IMR-90 (cell line): ENCODE measurements at regions not wholly inside any gene's neighbourhood (a gene's known extent, or its start where the extent isn't known, plus 50 kb on each side); places are given as distances from the start of the nearest gene placed in this dataset.
A peak's percentile ranks its signal among the peaks of the same experiment; 100 is the strongest.

Source experiments
- ATAC-seq: fragments of 200-7000 bp; cut with Tn5 transposase; 2 replicates; pipeline ENCODE4 v1.9.1; 2020; ENCODE audit warnings: low read depth, mild to moderate bottlenecking, moderate library complexity
- BruUV-seq: library from RNA; stranded (reverse); fragments of 400-500 nt; replicated peaks from 2 replicates; lab custom pipeline; 2021; lab: Mats Ljungman, UMichigan
- CTCF ChIA-PET: fragments of 300-600 bp; formaldehyde crosslinking; extraction: SDS; loops from one replicate; lab custom pipeline; 2021; ENCODE audit warnings: antibody characterized with exemption; lab: Yijun Ruan, JAX
- POLR2A ChIA-PET: fragments of 300-600 bp; sonication (Branson Sonifier 250); formaldehyde crosslinking; loops from one replicate; lab custom pipeline; 2022; ENCODE audit warnings: antibody characterized with exemption; ENCODE audit not compliant: unreplicated experiment; lab: Charles Lee
- DNase-seq: peaks from one replicate; pipeline ENCODE4 v3.0.0; 2013
- H2AFZ ChIP-seq: replicated peaks from 2 replicates; pipeline ENCODE3; 2013; ENCODE audit warnings: low read length, mild to moderate bottlenecking; ENCODE audit not compliant: poor library complexity
- H2AK5ac ChIP-seq: 2 replicates; pipeline ENCODE4 v1.6.1; 2013; ENCODE audit warnings: low read depth, low read length, inconsistent platforms
- H2AK9ac ChIP-seq: replicated peaks from 2 replicates; pipeline ENCODE3; 2013; ENCODE audit warnings: mild to moderate bottlenecking, low read depth, low read length, moderate library complexity; ENCODE audit not compliant: poor library complexity
- H2BK120ac ChIP-seq: 2 replicates; pipeline ENCODE4 v1.6.1; 2013; ENCODE audit warnings: low read depth, low read length, inconsistent platforms
- H2BK15ac ChIP-seq: 3 replicates; pipeline ENCODE4 v1.6.1; 2013; ENCODE audit warnings: low read depth, low read length, inconsistent platforms
- H2BK20ac ChIP-seq: 2 replicates; pipeline ENCODE4 v1.6.1; 2013; ENCODE audit warnings: low read depth, mild to moderate bottlenecking, inconsistent platforms, low read length, moderate library complexity
- H2BK5ac ChIP-seq: 2 replicates; pipeline ENCODE4 v1.6.1; 2013; ENCODE audit warnings: mild to moderate bottlenecking, low read depth, low read length, inconsistent platforms; ENCODE audit not compliant: poor library complexity, severe bottlenecking
- H3K14ac ChIP-seq: replicated peaks from 2 replicates; pipeline ENCODE4 v1.6.1; 2013; ENCODE audit warnings: low read depth, low read length, inconsistent platforms
- H3K18ac ChIP-seq: 2 replicates; pipeline ENCODE4 v1.6.1; 2013; ENCODE audit warnings: low read depth, low read length, control low read depth
- H3K23ac ChIP-seq: 2 replicates; pipeline ENCODE4 v1.6.1; 2013; ENCODE audit warnings: low read depth, low read length, inconsistent platforms
- H3K27ac ChIP-seq: 2 replicates; pipeline ENCODE4 v1.5.1; 2013; ENCODE audit warnings: mild to moderate bottlenecking, control low read depth, low read length; ENCODE audit not compliant: insufficient read depth
- H3K27me3 ChIP-seq: 2 replicates; pipeline ENCODE4 v1.6.1; 2013; ENCODE audit warnings: low read length; ENCODE audit not compliant: control insufficient read depth, insufficient read depth
- H3K36me3 ChIP-seq: 2 replicates; pipeline ENCODE4 v1.6.1; 2013; ENCODE audit warnings: low read length, mixed read lengths; ENCODE audit not compliant: control insufficient read depth, insufficient read depth
- H3K4ac ChIP-seq: 2 replicates; pipeline ENCODE4 v1.6.1; 2013; ENCODE audit warnings: low read depth, low read length, inconsistent platforms
- H3K4me1 ChIP-seq: 2 replicates; pipeline ENCODE4 v1.6.1; 2013; ENCODE audit warnings: low read length, mixed read lengths; ENCODE audit not compliant: control insufficient read depth, insufficient read depth
- H3K4me2 ChIP-seq: 2 replicates; pipeline ENCODE4 v1.6.1; 2013; ENCODE audit warnings: low read depth, mild to moderate bottlenecking, control low read depth, low read length, moderate library complexity
- H3K4me3 ChIP-seq: 2 replicates; pipeline ENCODE4 v1.5.1; 2013; ENCODE audit warnings: low read depth, mild to moderate bottlenecking, control low read depth, low read length, moderate library complexity; ENCODE audit not compliant: insufficient read depth
- H3K56ac ChIP-seq: 2 replicates; pipeline ENCODE4 v1.6.1; 2013; ENCODE audit warnings: low read length, inconsistent platforms; ENCODE audit not compliant: insufficient read depth; ENCODE audit errors: extremely low read depth
- H3K79me1 ChIP-seq, 2 experiments: 2 replicates each; pipeline ENCODE4 v1.6.1; 2013; ENCODE audit warnings: low read length in 2 of 2, inconsistent platforms in 1 of 2, low read depth in 1 of 2
- H3K9ac ChIP-seq: 2 replicates; pipeline ENCODE4 v1.6.1; 2013; ENCODE audit warnings: low read depth, low read length, control low read depth
- H3K9me1 ChIP-seq: 2 replicates; pipeline ENCODE4 v1.6.1; 2013; ENCODE audit warnings: low read length, inconsistent platforms; ENCODE audit not compliant: insufficient read depth
- H3K9me3 ChIP-seq: 2 replicates; pipeline ENCODE4 v1.6.1; 2013; ENCODE audit warnings: low read length; ENCODE audit not compliant: control insufficient read depth, insufficient read depth
- H4K20me1 ChIP-seq: 2 replicates; pipeline ENCODE4 v1.6.1; 2013; ENCODE audit warnings: low read length, inconsistent platforms; ENCODE audit not compliant: insufficient read depth
- H4K5ac ChIP-seq: 2 replicates; pipeline ENCODE4 v1.6.1; 2013; ENCODE audit warnings: mild to moderate bottlenecking, low read depth, low read length, control low read depth
- H4K8ac ChIP-seq, 2 experiments: 2 replicates each; pipeline ENCODE4 v1.6.1; 2013; ENCODE audit warnings: low read depth in 2 of 2, low read length in 2 of 2, control low read depth in 1 of 2, inconsistent platforms in 1 of 2
- H4K91ac ChIP-seq: 2 replicates; pipeline ENCODE4 v1.6.1; 2013; ENCODE audit warnings: low read depth, low read length, inconsistent platforms; ENCODE audit not compliant: insufficient read depth
- MAFK ChIP-seq: IDR thresholded peaks from 2 replicates; pipeline ENCODE4 v1.6.1; 2012; ENCODE audit warnings: low read depth, low read length, improper control_type of control experiment
- RCOR1 ChIP-seq: IDR thresholded peaks from 2 replicates; pipeline ENCODE4 v1.6.1; 2012; ENCODE audit warnings: mild to moderate bottlenecking, low read length, improper control_type of control experiment; ENCODE audit not compliant: insufficient replicate concordance
- WGBS, 2 experiments: methylation state at CpG; one replicate each; pipeline versions ENCODE4 v1.1.5 to v1.1.7; 2013; ENCODE audit warnings: missing lambda C conversion rate in 2 of 2; ENCODE audit not compliant: insufficient read length in 1 of 2; ENCODE audit errors: extremely low coverage in 2 of 2; 5-methylcytosine and 5-hydroxymethylcytosine counted together
- dilution Hi-C: fragments of 300-500 bp; cut with HindIII; formaldehyde crosslinking; loops from one replicate; pipeline ENCODE4 v1.14.3; 2018; ENCODE audit warnings: low sequenced_read_pairs; ENCODE audit not compliant: unreplicated experiment
- in situ Hi-C: fragments of 300-500 bp; cut with MboI; formaldehyde crosslinking; loops from 3 replicates; pipeline ENCODE4 v1.14.3; 2019; ENCODE audit warnings: low sequenced_read_pairs, inconsistent platforms, mixed read lengths
- intact Hi-C: fragments of 100-400 bp; cut with micrococcal nuclease; formaldehyde crosslinking; loops from 2 replicates; pipeline ENCODE4 v1.10.0; 2022

DNA sequence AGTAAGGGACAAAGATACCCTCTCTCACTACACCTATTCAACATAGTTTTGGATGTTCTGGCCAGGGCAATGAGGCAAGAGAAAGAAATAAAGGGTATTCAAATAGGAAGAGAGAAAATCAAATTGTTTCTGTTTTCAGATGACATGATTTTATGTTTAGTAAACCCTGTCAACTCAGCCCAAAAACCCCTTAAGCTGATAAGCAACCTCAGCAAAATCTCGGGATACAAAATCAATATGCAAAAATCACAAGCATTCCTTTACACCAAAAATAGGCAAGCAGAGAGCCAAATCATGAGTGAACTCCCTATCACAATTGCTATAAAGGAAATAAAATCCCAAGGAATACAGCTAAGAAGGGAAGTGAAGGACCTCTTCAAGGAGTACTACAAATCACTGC is 1130.7 kb upstream of the PIK3C3 start:
- Histone ChIP-seq H4K91ac (no peak overlapping the region), H3K4ac (no peak overlapping the region), H3K4me3 (no peak overlapping the region), H3K9ac (no peak overlapping the region), H2AK5ac (no peak overlapping the region), H3K56ac (no peak overlapping the region), H2AK9ac (no peak overlapping the region), H4K5ac (no peak overlapping the region), H2BK20ac (no peak overlapping the region), H2BK120ac (no peak overlapping the region), H3K23ac (no peak overlapping the region), H2BK5ac (no peak overlapping the region), H3K18ac (no peak overlapping the region), H3K27me3 (no peaks in the 10 kb centered on the region), H4K8ac (no peak overlapping the region), H3K4me2 (no peak overlapping the region), H3K4me1 (no peaks in the 10 kb centered on the region), H4K20me1 (no peaks in the 10 kb centered on the region), H2BK15ac (no peak overlapping the region), H2AFZ (no peak overlapping the region), H3K9me3 (no peaks in the 10 kb centered on the region), H3K27ac (no peak overlapping the region), H3K36me3 (no peaks in the 10 kb centered on the region), H3K14ac (no peak overlapping the region), H3K9me1 (no peaks in the 10 kb centered on the region; the same call in 1 of the 2 replicates), H3K79me1 (no peaks in the 10 kb centered on the region)
- WGBS, 2 experiments: no CpG with 5 or more reads among the region's 1 CpG
- intact Hi-C loops (no loop called here), in situ Hi-C loops (no loop called here), dilution Hi-C loops (no loop called here)
- no peak for ATAC-seq
- BruUV-seq: no TSS peak
- ChIA-PET POLR2A (no interaction called here), CTCF (interaction anchor here (0.6 kb wide), 2 partner anchors 13 to 547 kb away, joined by 4 to 6 read pairs; no protein-coding TSS in a partner anchor)
- TF ChIP-seq RCOR1 (no peak), MAFK (peak; percentile 59)
- DNase-seq: no peak
